Central memory CD8-positive, alpha-beta T cell (primary cell): ENCODE measurements at regions not wholly inside any gene's neighbourhood (a gene's known extent, or its start where the extent isn't known, plus 50 kb on each side); places are given as distances from the start of the nearest gene placed in this dataset.

Source experiments
- ATAC-seq: fragments of 150-1000 bp; cut with Tn5 transposase; replicated peaks from 2 replicates; pipeline ENCODE4 v1.10.0; 2022; ENCODE audit warnings: mild to moderate bottlenecking, moderate FRiP score, moderate number of reproducible peaks; ENCODE audit not compliant: poor library complexity, severe bottlenecking; ENCODE audit errors: extremely low read depth
- DNase-seq, 2 donors: peaks; one replicate each; pipeline ENCODE4 v3.0.0; 2021; ENCODE audit warnings: low spot score in 2 of 2
- H3K27ac Mint-ChIP-seq: one replicate; pipeline ENCODE4 v1.8.0; 2022; ENCODE audit warnings: low read depth, mild to moderate bottlenecking, moderate library complexity, mixed read lengths
- H3K27me3 Mint-ChIP-seq: one replicate; pipeline ENCODE4 v1.8.0; 2022; ENCODE audit warnings: mixed read lengths
- H3K36me3 Mint-ChIP-seq: one replicate; pipeline ENCODE4 v1.8.0; 2022; ENCODE audit warnings: mild to moderate bottlenecking, moderate library complexity, mixed read lengths; ENCODE audit not compliant: insufficient read depth
- H3K4me1 Mint-ChIP-seq: one replicate; pipeline ENCODE4 v1.8.0; 2022; ENCODE audit warnings: mixed read lengths
- H3K4me3 Mint-ChIP-seq: one replicate; pipeline ENCODE4 v1.8.0; 2022; ENCODE audit warnings: mild to moderate bottlenecking, moderate library complexity, mixed read lengths
- H3K9me3 Mint-ChIP-seq: one replicate; pipeline ENCODE4 v1.8.0; 2022; ENCODE audit warnings: mixed read lengths

GRCh38 chr15:58235961-58236360 lies 97.8 kb downstream of the AQP9 start:
- DNase-seq (no peak), ATAC-seq (no peak)
- Mint-ChIP-seq H3K27me3 (peaks cover 18% of the 10 kb centered on the region), H3K36me3 (no peaks in the 10 kb centered on the region), H3K4me3 (no peak overlapping the region), H3K27ac (no peak overlapping the region), H3K9me3 (no peaks in the 10 kb centered on the region), H3K4me1 (no peaks in the 10 kb centered on the region)

GRCh38 chr15:58240191-58240932 lies 102.2 kb downstream of the AQP9 start:
- ATAC-seq (no peak), DNase-seq (no peak)
- Mint-ChIP-seq H3K27me3 (peaks cover 13% of the 10 kb centered on the region), H3K36me3 (no peaks in the 10 kb centered on the region), H3K4me3 (no peak overlapping the region), H3K4me1 (no peaks in the 10 kb centered on the region), H3K27ac (no peak overlapping the region), H3K9me3 (no peaks in the 10 kb centered on the region)

- Mint-ChIP-seq H3K9me3 (no peaks in the 10 kb centered on the region), H3K4me3 (no peak overlapping the region), H3K27me3 (peaks cover 18% of the 10 kb centered on the region), H3K4me1 (no peaks in the 10 kb centered on the region), H3K36me3 (no peaks in the 10 kb centered on the region), H3K27ac (no peak overlapping the region)
- DNase-seq = no peak
- ATAC-seq = no peak
Observed at GRCh38 chr15:58241872-58242271, 103.7 kb downstream of the AQP9 start.

GRCh38 chr15:58243070-58243469 lies 104.9 kb downstream of the AQP9 start:
- Mint-ChIP-seq H3K36me3 (no peaks in the 10 kb centered on the region), H3K27me3 (peaks cover 18% of the 10 kb centered on the region), H3K4me1 (no peaks in the 10 kb centered on the region), H3K4me3 (no peak overlapping the region), H3K9me3 (no peaks in the 10 kb centered on the region), H3K27ac (no peak overlapping the region)
- ATAC-seq (no peak), DNase-seq (no peak)

GRCh38 chr15:58244536-58244935 lies 106.4 kb downstream of the AQP9 start:
- DNase-seq (no peak), ATAC-seq (no peak)
- no peaks in the 10 kb centered on the region for H3K36me3 Mint-ChIP-seq
- H3K27ac Mint-ChIP-seq = no peak overlapping the region
- peaks cover 2% of the 10 kb centered on the region for H3K4me1 Mint-ChIP-seq
- H3K9me3 Mint-ChIP-seq = no peaks in the 10 kb centered on the region
- no peak overlapping the region for H3K4me3 Mint-ChIP-seq
- peaks cover 18% of the 10 kb centered on the region for H3K27me3 Mint-ChIP-seq

- Mint-ChIP-seq H3K9me3 (no peaks in the 10 kb centered on the region), H3K27ac (no peak overlapping the region), H3K4me3 (no peak overlapping the region), H3K27me3 (peaks cover 30% of the 10 kb centered on the region), H3K4me1 (peaks cover 14% of the 10 kb centered on the region), H3K36me3 (no peaks in the 10 kb centered on the region)
- DNase-seq (no peak), ATAC-seq (no peak)
Observed at GRCh38 chr15:58246041-58246440, 107.9 kb downstream of the AQP9 start.

- no peak overlapping the region for H3K27ac Mint-ChIP-seq
- peaks cover 14% of the 10 kb centered on the region for H3K4me1 Mint-ChIP-seq
- H3K9me3 Mint-ChIP-seq = no peaks in the 10 kb centered on the region
- peaks cover 51% of the 10 kb centered on the region for H3K27me3 Mint-ChIP-seq
- H3K36me3 Mint-ChIP-seq = no peaks in the 10 kb centered on the region
- ATAC-seq = peak; percentile 32
- H3K4me3 Mint-ChIP-seq = no peak overlapping the region
- DNase-seq = no peak
Observed at GRCh38 chr15:58247855-58248842, 110.0 kb downstream of the AQP9 start.

GRCh38 chr15:58249646-58250312 lies 111.6 kb downstream of the AQP9 start:
- DNase-seq (no peak), ATAC-seq (peak; percentile 49)
- Mint-ChIP-seq H3K9me3 (no peaks in the 10 kb centered on the region), H3K27ac (peak overlapping the region; percentile 0), H3K4me1 (peaks cover 14% of the 10 kb centered on the region), H3K36me3 (no peaks in the 10 kb centered on the region), H3K27me3 (peaks cover 55% of the 10 kb centered on the region), H3K4me3 (peak overlapping the region; percentile 31)

- H3K4me3 Mint-ChIP-seq = no peak overlapping the region
- H3K27ac Mint-ChIP-seq = no peak overlapping the region
- ATAC-seq (no peak), DNase-seq (no peak)
- H3K36me3 Mint-ChIP-seq = no peaks in the 10 kb centered on the region
- no peaks in the 10 kb centered on the region for H3K9me3 Mint-ChIP-seq
- peaks cover 61% of the 10 kb centered on the region for H3K27me3 Mint-ChIP-seq
- peaks cover 14% of the 10 kb centered on the region for H3K4me1 Mint-ChIP-seq
Observed at GRCh38 chr15:58252586-58253323, 114.6 kb downstream of the AQP9 start.

- Mint-ChIP-seq H3K4me1 (no peaks in the 10 kb centered on the region), H3K27me3 (peaks cover 42% of the 10 kb centered on the region), H3K27ac (no peak overlapping the region), H3K4me3 (no peak overlapping the region), H3K36me3 (no peaks in the 10 kb centered on the region), H3K9me3 (no peaks in the 10 kb centered on the region)
- ATAC-seq (no peak), DNase-seq (no peak)
Observed at GRCh38 chr15:58257776-58258325, 119.7 kb downstream of the AQP9 start.

GRCh38 chr15:58258501-58259292 lies 120.5 kb downstream of the AQP9 start:
- Mint-ChIP-seq H3K9me3 (no peaks in the 10 kb centered on the region), H3K4me1 (no peaks in the 10 kb centered on the region), H3K36me3 (no peaks in the 10 kb centered on the region), H3K27ac (no peak overlapping the region), H3K4me3 (no peak overlapping the region), H3K27me3 (peaks cover 40% of the 10 kb centered on the region)
- DNase-seq = no peak
- no peak for ATAC-seq
